22Rv1 (cell line): ENCODE measurements at regions not wholly inside any gene's neighbourhood (a gene's known extent, or its start where the extent isn't known, plus 50 kb on each side); places are given as distances from the start of the nearest gene placed in this dataset.

ENCODE experiments used
- CTCF ChIP-seq: fragments of 450-650 bp; IDR thresholded peaks from 2 replicates; pipeline ENCODE4 v1.5.1; 2017; ENCODE audit warnings: mild to moderate bottlenecking
- ZFX ChIP-seq: fragments of 450-650 bp; IDR thresholded peaks from 2 replicates; pipeline ENCODE4 v1.6.1; 2017; ENCODE audit warnings: antibody characterized with exemption, borderline replicate concordance

GRCh38 chr2:225920621-225921220 lies 521.2 kb downstream of the NYAP2 start:
- TF ChIP-seq CTCF (no peak), ZFX (no peak)
